ENCODE measurements at regions not wholly inside any gene's neighbourhood (a gene's known extent, or its start where the extent isn't known, plus 50 kb on each side); places are given as distances from the start of the nearest gene placed in this dataset.

DNA sequence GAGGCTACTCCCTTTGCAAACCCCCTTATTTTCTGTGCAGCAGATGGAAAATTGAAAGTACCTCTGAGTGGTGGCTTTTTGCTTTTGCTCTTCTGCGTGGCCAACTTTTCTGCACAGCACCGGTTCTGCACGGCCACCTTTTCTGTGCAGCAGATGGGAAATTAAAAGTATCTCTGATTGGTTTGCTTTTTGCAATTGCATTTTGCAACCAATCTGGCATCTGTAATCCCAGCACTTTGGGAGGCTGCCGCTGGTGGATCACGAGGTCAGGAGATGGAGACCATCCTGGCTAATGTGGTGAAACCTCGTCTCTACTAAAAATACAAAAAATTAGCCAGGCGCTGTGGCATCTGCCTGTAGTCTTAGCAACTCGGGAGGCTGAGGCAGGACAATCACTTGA is 79.5 kb upstream of the CHMP2B start:
- Histone ChIP-seq H3K9me1 (replicated peaks; ENCODE audit: control insufficient read depth, extremely low read depth, insufficient read depth, low read length) (no peaks in the 10 kb centered on the region), H3K4me2 (ENCODE audit: insufficient read depth, low read length) (no peak overlapping the region), H3K9me3 (replicated peaks; ENCODE audit: control insufficient read depth, insufficient read depth, low read length) (no peaks in the 10 kb centered on the region), H3K36me3 (ENCODE audit: control insufficient read depth in 2 of 2, extremely low read depth in 1 of 2, insufficient read depth in 2 of 2, low read length in 2 of 2) (no peaks in the 10 kb centered on the region), H3K27ac (ENCODE audit: insufficient read depth, low read depth, low read length) (no peak overlapping the region), H3K79me2 (ENCODE audit: control insufficient read depth, insufficient read depth, low read length) (no peaks in the 10 kb centered on the region), H3K27me3 (ENCODE audit: control insufficient read depth in 2 of 2, insufficient read depth in 2 of 2, low read length in 2 of 2) (no peaks in the 10 kb centered on the region), H2AFZ (ENCODE audit: low read depth, low read length) (no peak overlapping the region), H3K9ac (replicated peaks; ENCODE audit: extremely low read depth, insufficient read depth, low read length) (no peak overlapping the region), H4K20me1 (replicated peaks; ENCODE audit: control insufficient read depth, extremely low read depth, insufficient read depth, low read length) (no peaks in the 10 kb centered on the region), H3K4me3 (replicated peaks in 1 of 3; ENCODE audit: insufficient read depth in 1 of 3, low read depth in 1 of 3, low read length in 3 of 3) (no peak overlapping the region), H3K4me1 (ENCODE audit: control insufficient read depth, extremely low read depth, insufficient read depth, low read length) (no peaks in the 10 kb centered on the region)
- no TSS peak for BruUV-seq (replicated peaks)
- ChIA-PET CTCF (no interaction called here), POLR2A (no interaction called here)
- FAIRE-seq (no peak), DNase-seq (ENCODE audit: low read depth, low spot score) (no peak)
- TF ChIP-seq EZH2 (IDR thresholded peaks at IDR 0.05; ENCODE audit: borderline replicate concordance, low read depth, low read length, severe bottlenecking) = no peak
- no peak for TF ChIP-seq FOS (IDR thresholded peaks at IDR 0.05; ENCODE audit: borderline replicate concordance, insufficient read depth, low read length)
- TF ChIP-seq GATA2 (IDR thresholded peaks at IDR 0.05; ENCODE audit: insufficient read depth, insufficient read length, low read depth, low read length) = no peak
- TF ChIP-seq POLR2A (IDR thresholded peaks at IDR 0.05; ENCODE audit: low read depth, low read length) = no peak
- no peak for TF ChIP-seq MYC (IDR thresholded peaks at IDR 0.05; ENCODE audit: low read depth, low read length)
- TF ChIP-seq POLR2AphosphoS5 (IDR thresholded peaks at IDR 0.05; ENCODE audit: insufficient read depth, low read depth, low read length) = no peak
- TF ChIP-seq, protein P1, sequence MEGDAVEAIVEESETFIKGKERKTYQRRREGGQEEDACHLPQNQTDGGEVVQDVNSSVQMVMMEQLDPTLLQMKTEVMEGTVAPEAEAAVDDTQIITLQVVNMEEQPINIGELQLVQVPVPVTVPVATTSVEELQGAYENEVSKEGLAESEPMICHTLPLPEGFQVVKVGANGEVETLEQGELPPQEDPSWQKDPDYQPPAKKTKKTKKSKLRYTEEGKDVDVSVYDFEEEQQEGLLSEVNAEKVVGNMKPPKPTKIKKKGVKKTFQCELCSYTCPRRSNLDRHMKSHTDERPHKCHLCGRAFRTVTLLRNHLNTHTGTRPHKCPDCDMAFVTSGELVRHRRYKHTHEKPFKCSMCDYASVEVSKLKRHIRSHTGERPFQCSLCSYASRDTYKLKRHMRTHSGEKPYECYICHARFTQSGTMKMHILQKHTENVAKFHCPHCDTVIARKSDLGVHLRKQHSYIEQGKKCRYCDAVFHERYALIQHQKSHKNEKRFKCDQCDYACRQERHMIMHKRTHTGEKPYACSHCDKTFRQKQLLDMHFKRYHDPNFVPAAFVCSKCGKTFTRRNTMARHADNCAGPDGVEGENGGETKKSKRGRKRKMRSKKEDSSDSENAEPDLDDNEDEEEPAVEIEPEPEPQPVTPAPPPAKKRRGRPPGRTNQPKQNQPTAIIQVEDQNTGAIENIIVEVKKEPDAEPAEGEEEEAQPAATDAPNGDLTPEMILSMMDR (IDR thresholded peaks at IDR 0.05; ENCODE audit: extremely low read depth in 1 of 2, insufficient read depth in 1 of 2, low read depth in 1 of 2, low read length in 2 of 2) = no peak
- no peak for TF ChIP-seq JUN (IDR thresholded peaks at IDR 0.05; ENCODE audit: borderline replicate concordance, insufficient read depth, insufficient read length, low read depth)
- TF ChIP-seq, protein P2, sequence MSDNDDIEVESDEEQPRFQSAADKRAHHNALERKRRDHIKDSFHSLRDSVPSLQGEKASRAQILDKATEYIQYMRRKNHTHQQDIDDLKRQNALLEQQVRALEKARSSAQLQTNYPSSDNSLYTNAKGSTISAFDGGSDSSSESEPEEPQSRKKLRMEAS (IDR thresholded peaks at IDR 0.05; ENCODE audit: insufficient read depth, insufficient read length) = no peak
- dilution Hi-C loops (cut with MboI; ENCODE audit: extremely low pct_ligation_motif_present, low sequenced_read_pairs) (no loop called here), intact Hi-C loops (cut with micrococcal nuclease) (no loop called here)
